ENCODE measurements at regions not wholly inside any gene's neighbourhood (a gene's known extent, or its start where the extent isn't known, plus 50 kb on each side); places are given as distances from the start of the nearest gene placed in this dataset.

- H3K4me3 Mint-ChIP-seq, result no peak overlapping the region
- ATAC-seq (ENCODE audit: low read depth) (no peak), DNase-seq (ENCODE audit: low spot score in 2 of 2) (no peak)
- H3K27ac Mint-ChIP-seq, result no peak overlapping the region
- no peaks in the 10 kb centered on the region for H3K4me1 Mint-ChIP-seq
- H3K27me3 Mint-ChIP-seq, result no peaks in the 10 kb centered on the region
- H3K9me3 Mint-ChIP-seq, result peaks cover 2% of the 10 kb centered on the region
- no peaks in the 10 kb centered on the region for H3K36me3 Mint-ChIP-seq
These were observed 410.4 kb upstream of the TRAM1L1 start for GRCh38 chr4:117495802-117496201.

- Mint-ChIP-seq H3K27me3 (no peaks in the 10 kb centered on the region), H3K4me3 (no peak overlapping the region), H3K36me3 (no peaks in the 10 kb centered on the region), H3K4me1 (no peaks in the 10 kb centered on the region), H3K27ac (no peak overlapping the region), H3K9me3 (peaks cover 6% of the 10 kb centered on the region)
- no peak for DNase-seq (ENCODE audit: low spot score in 2 of 2)
- ATAC-seq (ENCODE audit: low read depth), result no peak
These were observed 427.0 kb upstream of the TRAM1L1 start for GRCh38 chr4:117512414-117512813.

GRCh38 chr4:117514391-117515175 lies 429.2 kb upstream of the TRAM1L1 start:
- no peak overlapping the region for H3K4me3 Mint-ChIP-seq
- no peaks in the 10 kb centered on the region for H3K36me3 Mint-ChIP-seq
- H3K9me3 Mint-ChIP-seq, result peaks cover 9% of the 10 kb centered on the region
- no peaks in the 10 kb centered on the region for H3K4me1 Mint-ChIP-seq
- H3K27me3 Mint-ChIP-seq, result no peaks in the 10 kb centered on the region
- ATAC-seq (ENCODE audit: low read depth) (no peak), DNase-seq (ENCODE audit: low spot score in 2 of 2) (no peak)
- no peak overlapping the region for H3K27ac Mint-ChIP-seq

- ATAC-seq (ENCODE audit: low read depth), result no peak
- H3K9me3 Mint-ChIP-seq, result peaks cover 14% of the 10 kb centered on the region
- H3K27me3 Mint-ChIP-seq, result no peaks in the 10 kb centered on the region
- DNase-seq (ENCODE audit: low spot score in 2 of 2), result no peak
- no peak overlapping the region for H3K27ac Mint-ChIP-seq
- no peaks in the 10 kb centered on the region for H3K36me3 Mint-ChIP-seq
- H3K4me1 Mint-ChIP-seq, result no peaks in the 10 kb centered on the region
- no peak overlapping the region for H3K4me3 Mint-ChIP-seq
These were observed 430.5 kb upstream of the TRAM1L1 start for GRCh38 chr4:117515921-117516320.

GRCh38 chr4:117527601-117528000 lies 442.2 kb upstream of the TRAM1L1 start:
- Mint-ChIP-seq H3K4me3 (no peak overlapping the region), H3K4me1 (no peaks in the 10 kb centered on the region), H3K9me3 (peaks cover 2% of the 10 kb centered on the region), H3K27ac (no peak overlapping the region), H3K27me3 (no peaks in the 10 kb centered on the region), H3K36me3 (no peaks in the 10 kb centered on the region)
- DNase-seq (ENCODE audit: low spot score in 2 of 2) (no peak), ATAC-seq (ENCODE audit: low read depth) (no peak)

- H3K4me1 Mint-ChIP-seq, result no peaks in the 10 kb centered on the region
- DNase-seq (ENCODE audit: low spot score in 2 of 2), result no peak
- no peaks in the 10 kb centered on the region for H3K36me3 Mint-ChIP-seq
- H3K4me3 Mint-ChIP-seq, result no peak overlapping the region
- H3K27ac Mint-ChIP-seq, result no peak overlapping the region
- ATAC-seq (ENCODE audit: low read depth), result no peak
- H3K9me3 Mint-ChIP-seq, result peaks cover 2% of the 10 kb centered on the region
- H3K27me3 Mint-ChIP-seq, result no peaks in the 10 kb centered on the region
These were observed 444.0 kb upstream of the TRAM1L1 start for GRCh38 chr4:117529401-117529800.

- Mint-ChIP-seq H3K27ac (no peak overlapping the region), H3K27me3 (no peaks in the 10 kb centered on the region), H3K4me1 (no peaks in the 10 kb centered on the region), H3K9me3 (peaks cover 2% of the 10 kb centered on the region), H3K36me3 (no peaks in the 10 kb centered on the region), H3K4me3 (no peak overlapping the region)
- ATAC-seq (ENCODE audit: low read depth) (no peak), DNase-seq (ENCODE audit: low spot score in 2 of 2) (no peak)
These were observed 448.1 kb upstream of the TRAM1L1 start for GRCh38 chr4:117533501-117533900.

GRCh38 chr4:117545039-117545438 lies 459.7 kb upstream of the TRAM1L1 start:
- Mint-ChIP-seq H3K27me3 (no peaks in the 10 kb centered on the region), H3K4me1 (no peaks in the 10 kb centered on the region), H3K27ac (no peak overlapping the region), H3K4me3 (no peak overlapping the region), H3K9me3 (no peaks in the 10 kb centered on the region), H3K36me3 (no peaks in the 10 kb centered on the region)
- DNase-seq (ENCODE audit: low spot score in 2 of 2) (no peak), ATAC-seq (ENCODE audit: low read depth) (no peak)

GRCh38 chr4:117549524-117549923 lies 464.1 kb upstream of the TRAM1L1 start:
- H3K4me1 Mint-ChIP-seq, result no peaks in the 10 kb centered on the region

GRCh38 chr4:117550085-117550484 lies 464.7 kb upstream of the TRAM1L1 start:
- ATAC-seq (ENCODE audit: low read depth), result no peak
- H3K27ac Mint-ChIP-seq, result no peak overlapping the region
- DNase-seq (ENCODE audit: low spot score in 2 of 2), result no peak
- peaks cover 4% of the 10 kb centered on the region for H3K9me3 Mint-ChIP-seq
- no peaks in the 10 kb centered on the region for H3K4me1 Mint-ChIP-seq
- H3K36me3 Mint-ChIP-seq, result no peaks in the 10 kb centered on the region
- no peaks in the 10 kb centered on the region for H3K27me3 Mint-ChIP-seq
- no peak overlapping the region for H3K4me3 Mint-ChIP-seq

More at GRCh38 chr4:117549524-117549923, 464.1 kb upstream of the TRAM1L1 start:
- H3K9me3 Mint-ChIP-seq, result peaks cover 4% of the 10 kb centered on the region
- DNase-seq (ENCODE audit: low spot score in 2 of 2), result no peak
- no peak overlapping the region for H3K27ac Mint-ChIP-seq
- H3K27me3 Mint-ChIP-seq, result no peaks in the 10 kb centered on the region
- no peaks in the 10 kb centered on the region for H3K36me3 Mint-ChIP-seq
- no peak overlapping the region for H3K4me3 Mint-ChIP-seq
- ATAC-seq (ENCODE audit: low read depth), result no peak

GRCh38 chr4:117560329-117560728 lies 474.0 kb upstream of the NDST3 start:
- ATAC-seq (ENCODE audit: low read depth), result no peak
- H3K4me3 Mint-ChIP-seq, result no peak overlapping the region
- no peaks in the 10 kb centered on the region for H3K36me3 Mint-ChIP-seq
- H3K4me1 Mint-ChIP-seq, result no peaks in the 10 kb centered on the region
- DNase-seq (ENCODE audit: low spot score in 2 of 2), result no peak
- H3K27me3 Mint-ChIP-seq, result no peaks in the 10 kb centered on the region
- peaks cover 3% of the 10 kb centered on the region for H3K9me3 Mint-ChIP-seq
- H3K27ac Mint-ChIP-seq, result no peak overlapping the region

- no peaks in the 10 kb centered on the region for H3K4me1 Mint-ChIP-seq
- no peaks in the 10 kb centered on the region for H3K27me3 Mint-ChIP-seq
- H3K4me3 Mint-ChIP-seq, result no peak overlapping the region
- H3K36me3 Mint-ChIP-seq, result no peaks in the 10 kb centered on the region
- no peak overlapping the region for H3K27ac Mint-ChIP-seq
- ATAC-seq (ENCODE audit: low read depth) (no peak), DNase-seq (ENCODE audit: low spot score in 2 of 2) (no peak)
- peaks cover 3% of the 10 kb centered on the region for H3K9me3 Mint-ChIP-seq
These were observed 460.2 kb upstream of the NDST3 start for GRCh38 chr4:117574085-117574484.

GRCh38 chr4:117575850-117576249 lies 458.4 kb upstream of the NDST3 start:
- DNase-seq (ENCODE audit: low spot score in 2 of 2) (no peak), ATAC-seq (ENCODE audit: low read depth) (peak; percentile 47)
- H3K27me3 Mint-ChIP-seq, result no peaks in the 10 kb centered on the region
- no peak overlapping the region for H3K27ac Mint-ChIP-seq
- H3K4me3 Mint-ChIP-seq, result no peak overlapping the region
- peaks cover 3% of the 10 kb centered on the region for H3K9me3 Mint-ChIP-seq
- H3K36me3 Mint-ChIP-seq, result no peaks in the 10 kb centered on the region
- H3K4me1 Mint-ChIP-seq, result no peaks in the 10 kb centered on the region

- no peaks in the 10 kb centered on the region for H3K27me3 Mint-ChIP-seq
- H3K4me3 Mint-ChIP-seq, result no peak overlapping the region
- H3K4me1 Mint-ChIP-seq, result no peaks in the 10 kb centered on the region
- H3K9me3 Mint-ChIP-seq, result peaks cover 3% of the 10 kb centered on the region
- ATAC-seq (ENCODE audit: low read depth) (no peak), DNase-seq (ENCODE audit: low spot score in 2 of 2) (no peak)
- no peak overlapping the region for H3K27ac Mint-ChIP-seq
- no peaks in the 10 kb centered on the region for H3K36me3 Mint-ChIP-seq
These were observed 456.5 kb upstream of the NDST3 start for GRCh38 chr4:117577686-117578311.

GRCh38 chr4:117588771-117589170 lies 445.5 kb upstream of the NDST3 start:
- H3K9me3 Mint-ChIP-seq, result peaks cover 2% of the 10 kb centered on the region
- no peak for DNase-seq (ENCODE audit: low spot score in 2 of 2)
- no peaks in the 10 kb centered on the region for H3K36me3 Mint-ChIP-seq
- no peak overlapping the region for H3K27ac Mint-ChIP-seq
- no peaks in the 10 kb centered on the region for H3K27me3 Mint-ChIP-seq
- H3K4me1 Mint-ChIP-seq, result no peaks in the 10 kb centered on the region
- no peak for ATAC-seq (ENCODE audit: low read depth)
- no peak overlapping the region for H3K4me3 Mint-ChIP-seq
